OCI-LY7 (cell line): ENCODE measurements at regions not wholly inside any gene's neighbourhood (a gene's known extent, or its start where the extent isn't known, plus 50 kb on each side); places are given as distances from the start of the nearest gene placed in this dataset.

Source experiments
- BruUV-seq: library from RNA; stranded (reverse); fragments of 400-500 nt; replicated peaks from 2 replicates; lab custom pipeline; 2021; lab: Mats Ljungman, UMichigan
- CTCF ChIA-PET: fragments of 300-600 bp; sonication (Branson Sonifier 250); formaldehyde crosslinking; loops from one replicate; lab custom pipeline; 2022; ENCODE audit warnings: antibody characterized with exemption; ENCODE audit not compliant: unreplicated experiment; lab: Charles Lee
- POLR2A ChIA-PET: fragments of 300-600 bp; sonication (Branson Sonifier 250); formaldehyde crosslinking; loops from one replicate; lab custom pipeline; 2022; ENCODE audit warnings: antibody characterized with exemption; lab: Charles Lee
- DNase-seq: peaks from one replicate; pipeline ENCODE4 v3.0.0-alpha.2; 2015; ENCODE audit warnings: low spot score
- H2AFZ ChIP-seq: fragments of 200-600 bp; sonication (generic), shearing (Covaris generic); 2 replicates; pipeline ENCODE4 v1.6.1; 2014; ENCODE audit warnings: mild to moderate bottlenecking, antibody characterized with exemption, low read length, moderate library complexity
- H3K27ac ChIP-seq: fragments of 200-600 bp; sonication (generic); 2 replicates; pipeline ENCODE4 v1.5.1; 2014; ENCODE audit warnings: mixed run types, low read depth, mild to moderate bottlenecking, moderate library complexity, low read length, inconsistent platforms; ENCODE audit not compliant: poor library complexity, severe bottlenecking
- H3K36me3 ChIP-seq: fragments of 200-600 bp; sonication (generic); 2 replicates; pipeline ENCODE4 v1.6.1; 2014; ENCODE audit warnings: mild to moderate bottlenecking, antibody characterized with exemption, low read length, moderate library complexity, mixed read lengths; ENCODE audit not compliant: insufficient read depth
- H3K4me1 ChIP-seq: fragments of 200-600 bp; sonication (generic); 2 replicates; pipeline ENCODE4 v1.5.1; 2014; ENCODE audit warnings: mild to moderate bottlenecking, low read length; ENCODE audit not compliant: insufficient read depth, poor library complexity, severe bottlenecking
- H3K4me2 ChIP-seq: fragments of 200-600 bp; sonication (generic); 2 replicates; pipeline ENCODE4 v1.6.1; 2014; ENCODE audit warnings: mild to moderate bottlenecking, low read length
- H3K4me3 ChIP-seq: fragments of 200-600 bp; sonication (generic); 2 replicates; pipeline ENCODE4 v1.5.1; 2014; ENCODE audit warnings: mild to moderate bottlenecking, low read depth, low read length; ENCODE audit not compliant: poor library complexity, severe bottlenecking
- H3K79me2 ChIP-seq: fragments of 200-600 bp; sonication (generic); 2 replicates; pipeline ENCODE4 v1.6.1; 2016; ENCODE audit warnings: low read depth, mild to moderate bottlenecking, low read length, moderate library complexity, mixed read lengths; ENCODE audit not compliant: insufficient read depth
- H3K9me2 ChIP-seq: fragments of 200-600 bp; sonication (generic); 2 replicates; pipeline ENCODE4 v1.6.1; 2016; ENCODE audit warnings: mild to moderate bottlenecking, low read length, mixed read lengths; ENCODE audit not compliant: insufficient read depth
- H3K9me3 ChIP-seq: fragments of 200-600 bp; sonication (generic); 2 replicates; pipeline ENCODE4 v1.6.1; 2014; ENCODE audit warnings: mild to moderate bottlenecking, mixed run types, low read length, mixed read lengths
- H4K20me1 ChIP-seq: fragments of 200-600 bp; sonication (generic); 2 replicates; pipeline ENCODE4 v1.6.1; 2014; ENCODE audit warnings: mild to moderate bottlenecking, antibody characterized with exemption, low read length, moderate library complexity, mixed read lengths; ENCODE audit not compliant: insufficient read depth
- CTCF ChIP-seq: fragments of 200-600 bp; sonication (generic); conservative IDR thresholded peaks from 2 replicates; pipeline ENCODE4 v1.5.1; 2014; ENCODE audit warnings: mild to moderate bottlenecking, antibody characterized with exemption, low read length, moderate library complexity, mixed read lengths
- EZH2phosphoT487 ChIP-seq: fragments of 200-600 bp; sonication (generic); IDR thresholded peaks from 2 replicates; pipeline ENCODE4 v1.6.1; 2018; ENCODE audit warnings: low read depth, borderline replicate concordance, mild to moderate bottlenecking, mixed run types, antibody characterized with exemption, low read length, moderate library complexity, mixed read lengths
- intact Hi-C: fragments of 100-400 bp; cut with micrococcal nuclease; formaldehyde crosslinking; loops from one replicate; pipeline ENCODE4 v1.10.0; 2022; ENCODE audit not compliant: unreplicated experiment

GRCh38 chr2:64781711-64782390 lies 128.1 kb upstream of the SERTAD2 start:
- Histone ChIP-seq H3K27ac (no peak overlapping the region), H3K4me3 (no peak overlapping the region), H3K9me3 (no peaks in the 10 kb centered on the region), H3K4me1 (peaks cover 7% of the 10 kb centered on the region), H3K36me3 (no peaks in the 10 kb centered on the region), H2AFZ (no peak overlapping the region), H3K9me2 (no peaks in the 10 kb centered on the region), H3K4me2 (no peak overlapping the region), H4K20me1 (no peaks in the 10 kb centered on the region), H3K79me2 (no peaks in the 10 kb centered on the region)
- CTCF ChIA-PET, result no interaction called here
- intact Hi-C loops, result no loop called here
- no peak for DNase-seq
- TF ChIP-seq EZH2phosphoT487, result no peak
- no peak for TF ChIP-seq CTCF
- POLR2A ChIA-PET, result no interaction called here
- BruUV-seq, result no TSS peak

GRCh38 chr2:64784168-64785061 lies 130.7 kb upstream of the SERTAD2 start:
- H3K79me2 ChIP-seq, result no peaks in the 10 kb centered on the region
- POLR2A ChIA-PET, result no interaction called here

More at GRCh38 chr2:64784168-64785061, 130.7 kb upstream of the SERTAD2 start:
- CTCF ChIA-PET, result no interaction called here
- TF ChIP-seq CTCF (no peak), EZH2phosphoT487 (no peak)
- intact Hi-C loops, result no loop called here
- Histone ChIP-seq H3K4me2 (no peak overlapping the region), H4K20me1 (no peaks in the 10 kb centered on the region), H3K27ac (no peak overlapping the region), H3K9me2 (no peaks in the 10 kb centered on the region), H3K9me3 (no peaks in the 10 kb centered on the region), H3K36me3 (no peaks in the 10 kb centered on the region), H3K4me3 (no peak overlapping the region), H3K4me1 (peaks cover 10% of the 10 kb centered on the region), H2AFZ (no peak overlapping the region)
- BruUV-seq, result no TSS peak
- DNase-seq, result no peak
